PFSK-1 (cell line): ENCODE measurements at regions not wholly inside any gene's neighbourhood (a gene's known extent, or its start where the extent isn't known, plus 50 kb on each side); places are given as distances from the start of the nearest gene placed in this dataset.

Source experiments
- FOXP2 ChIP-seq: optimal IDR thresholded peaks from 2 replicates; pipeline ENCODE3; 2011; ENCODE audit warnings: borderline replicate concordance, control low read depth, inconsistent platforms; ENCODE audit not compliant: insufficient read depth; ENCODE audit errors: extremely low read length, extremely low read depth
- POLR2AphosphoS5 ChIP-seq: IDR thresholded peaks from 2 replicates; pipeline ENCODE4 v1.6.1; 2012; ENCODE audit warnings: low read depth, mild to moderate bottlenecking, control low read depth, low read length, moderate library complexity
- SIN3A ChIP-seq: IDR thresholded peaks from 2 replicates; pipeline ENCODE4 v1.6.1; 2012; ENCODE audit warnings: mild to moderate bottlenecking, low read length, moderate library complexity, borderline replicate concordance; ENCODE audit not compliant: insufficient read depth
- TAF1 ChIP-seq: IDR thresholded peaks from 2 replicates; pipeline ENCODE4 v1.6.1; 2012; ENCODE audit warnings: low read length, control low read depth, borderline replicate concordance; ENCODE audit not compliant: insufficient read depth
- TF ChIP-seq, protein P1 (sequence below), 2 experiments: IDR thresholded peaks; 2 replicates each; pipeline versions ENCODE4 v1.6.1 to v1.8.0; 2011 to 2012; ENCODE audit warnings: low read depth in 2 of 2, low read length in 2 of 2, control low read depth in 1 of 2, inconsistent platforms in 1 of 2, mild to moderate bottlenecking in 1 of 2, moderate library complexity in 1 of 2; ENCODE audit not compliant: insufficient read depth in 1 of 2

DNA sequence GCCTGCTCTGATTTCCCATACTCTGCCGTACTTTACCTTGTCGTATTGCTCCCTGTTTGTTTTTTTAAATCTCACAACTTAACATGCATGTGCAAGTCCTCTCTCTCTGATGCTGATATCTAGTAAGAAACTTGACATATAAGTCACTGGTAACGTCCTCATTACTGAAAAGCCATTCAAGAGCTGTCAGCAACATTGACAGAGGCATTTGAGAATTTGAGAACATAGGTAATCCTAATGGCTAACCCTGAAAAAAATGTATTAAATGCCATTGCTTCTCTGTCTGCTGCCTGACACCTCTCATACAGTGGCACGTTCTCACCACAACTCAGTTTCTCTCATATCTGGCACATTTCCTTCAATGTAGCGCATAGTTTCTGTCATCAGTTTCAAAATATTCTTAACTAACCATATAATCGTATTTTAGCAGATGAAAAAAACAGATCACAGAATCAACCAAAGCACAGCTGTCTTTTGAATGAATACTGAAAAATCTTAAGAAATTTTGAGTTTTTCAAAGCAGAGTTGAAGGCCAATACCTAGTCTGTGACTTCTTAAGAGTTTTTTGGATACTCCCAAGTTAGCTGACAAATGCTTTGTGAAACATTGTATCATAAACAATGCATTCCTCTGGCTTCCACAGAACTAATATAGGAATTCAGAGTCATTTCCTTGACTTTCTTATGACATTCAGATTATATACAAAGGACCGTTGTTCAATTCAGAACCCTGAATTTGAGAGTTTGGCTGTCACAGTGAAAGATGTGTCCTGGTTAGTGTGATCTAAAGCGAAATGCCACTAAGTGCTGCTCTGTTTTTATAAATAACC lies 996.4 kb downstream of the C4orf33 start:
- TF ChIP-seq TAF1 (no peak), SIN3A (no peak), POLR2AphosphoS5 (no peak)

DNA sequence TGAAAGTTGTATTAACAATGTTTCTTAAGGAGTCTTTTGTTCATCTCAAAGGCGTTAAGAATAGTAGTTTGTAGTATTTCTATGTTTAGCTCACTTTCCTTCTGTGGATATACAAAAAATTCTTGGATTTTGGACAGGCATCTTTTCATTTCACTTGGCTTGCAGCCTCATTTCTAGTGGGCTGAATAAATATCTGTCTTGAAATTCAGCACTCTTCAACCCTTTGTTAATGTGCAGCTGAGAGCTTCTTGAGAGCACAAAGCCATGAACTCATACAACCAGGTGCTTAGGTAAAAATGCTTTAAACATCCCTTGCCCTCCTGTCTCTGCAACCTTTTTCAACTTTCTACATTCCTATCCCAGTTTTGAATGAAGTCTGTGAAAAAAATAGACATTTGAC lies 1003.2 kb downstream of the C4orf33 start:
- no peak for TF ChIP-seq FOXP2
- TF ChIP-seq TAF1 = no peak
- TF ChIP-seq POLR2AphosphoS5 = no peak
- TF ChIP-seq SIN3A = no peak
- TF ChIP-seq, protein P1, sequence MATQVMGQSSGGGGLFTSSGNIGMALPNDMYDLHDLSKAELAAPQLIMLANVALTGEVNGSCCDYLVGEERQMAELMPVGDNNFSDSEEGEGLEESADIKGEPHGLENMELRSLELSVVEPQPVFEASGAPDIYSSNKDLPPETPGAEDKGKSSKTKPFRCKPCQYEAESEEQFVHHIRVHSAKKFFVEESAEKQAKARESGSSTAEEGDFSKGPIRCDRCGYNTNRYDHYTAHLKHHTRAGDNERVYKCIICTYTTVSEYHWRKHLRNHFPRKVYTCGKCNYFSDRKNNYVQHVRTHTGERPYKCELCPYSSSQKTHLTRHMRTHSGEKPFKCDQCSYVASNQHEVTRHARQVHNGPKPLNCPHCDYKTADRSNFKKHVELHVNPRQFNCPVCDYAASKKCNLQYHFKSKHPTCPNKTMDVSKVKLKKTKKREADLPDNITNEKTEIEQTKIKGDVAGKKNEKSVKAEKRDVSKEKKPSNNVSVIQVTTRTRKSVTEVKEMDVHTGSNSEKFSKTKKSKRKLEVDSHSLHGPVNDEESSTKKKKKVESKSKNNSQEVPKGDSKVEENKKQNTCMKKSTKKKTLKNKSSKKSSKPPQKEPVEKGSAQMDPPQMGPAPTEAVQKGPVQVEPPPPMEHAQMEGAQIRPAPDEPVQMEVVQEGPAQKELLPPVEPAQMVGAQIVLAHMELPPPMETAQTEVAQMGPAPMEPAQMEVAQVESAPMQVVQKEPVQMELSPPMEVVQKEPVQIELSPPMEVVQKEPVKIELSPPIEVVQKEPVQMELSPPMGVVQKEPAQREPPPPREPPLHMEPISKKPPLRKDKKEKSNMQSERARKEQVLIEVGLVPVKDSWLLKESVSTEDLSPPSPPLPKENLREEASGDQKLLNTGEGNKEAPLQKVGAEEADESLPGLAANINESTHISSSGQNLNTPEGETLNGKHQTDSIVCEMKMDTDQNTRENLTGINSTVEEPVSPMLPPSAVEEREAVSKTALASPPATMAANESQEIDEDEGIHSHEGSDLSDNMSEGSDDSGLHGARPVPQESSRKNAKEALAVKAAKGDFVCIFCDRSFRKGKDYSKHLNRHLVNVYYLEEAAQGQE (IDR thresholded peaks at IDR 0.05; ENCODE audit: insufficient read depth in 1 of 2, low read depth in 2 of 2, low read length in 2 of 2) = no peak

DNA sequence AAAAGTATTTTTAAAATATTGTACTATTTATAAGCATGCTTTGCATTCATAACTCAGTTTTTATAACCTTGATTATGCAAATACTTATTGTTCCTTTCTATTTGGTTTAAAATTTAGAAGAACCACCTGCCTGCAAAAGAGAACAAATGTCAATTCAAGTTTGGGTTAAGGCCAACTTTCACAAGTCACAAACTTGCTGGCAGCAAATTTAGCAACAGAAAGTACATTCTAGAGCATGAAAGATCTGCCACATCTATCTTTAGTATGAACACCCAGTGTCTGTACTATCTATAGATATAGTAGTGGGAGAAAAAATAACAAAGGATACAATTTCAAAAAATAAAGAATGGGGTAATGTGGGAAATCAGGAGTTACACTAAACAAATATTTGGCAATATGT lies 1014.2 kb downstream of the C4orf33 start:
- TF ChIP-seq SIN3A (no peak), POLR2AphosphoS5 (no peak), FOXP2 (no peak)
- TF ChIP-seq, protein P1 (IDR thresholded peaks at IDR 0.05; ENCODE audit: insufficient read depth in 1 of 2, low read depth in 2 of 2, low read length in 2 of 2) = no peak

DNA sequence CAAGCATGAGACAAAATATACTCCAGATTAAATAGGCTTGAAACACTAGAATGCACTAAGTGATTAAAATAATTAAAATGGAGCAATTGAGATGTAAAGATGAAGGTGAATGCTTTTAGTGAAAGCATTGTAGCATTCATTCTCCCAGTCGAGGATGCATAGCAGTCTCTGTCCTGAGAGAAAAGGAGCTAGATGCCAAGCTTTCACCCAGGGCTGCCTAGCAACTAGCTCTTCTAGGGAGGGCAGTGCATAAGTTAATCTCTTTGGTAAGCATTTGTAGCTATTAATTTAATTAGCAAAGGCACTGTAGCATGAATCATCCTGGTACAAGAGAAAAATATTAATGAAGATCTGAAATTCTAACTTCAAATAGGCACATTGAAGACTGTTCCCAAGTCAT lies 1014.8 kb downstream of the C4orf33 start:
- TF ChIP-seq TAF1 (no peak), SIN3A (no peak), POLR2AphosphoS5 (no peak), FOXP2 (no peak)
- TF ChIP-seq, protein P1 (IDR thresholded peaks at IDR 0.05; ENCODE audit: insufficient read depth in 1 of 2, low read depth in 2 of 2, low read length in 2 of 2) = no peak

DNA sequence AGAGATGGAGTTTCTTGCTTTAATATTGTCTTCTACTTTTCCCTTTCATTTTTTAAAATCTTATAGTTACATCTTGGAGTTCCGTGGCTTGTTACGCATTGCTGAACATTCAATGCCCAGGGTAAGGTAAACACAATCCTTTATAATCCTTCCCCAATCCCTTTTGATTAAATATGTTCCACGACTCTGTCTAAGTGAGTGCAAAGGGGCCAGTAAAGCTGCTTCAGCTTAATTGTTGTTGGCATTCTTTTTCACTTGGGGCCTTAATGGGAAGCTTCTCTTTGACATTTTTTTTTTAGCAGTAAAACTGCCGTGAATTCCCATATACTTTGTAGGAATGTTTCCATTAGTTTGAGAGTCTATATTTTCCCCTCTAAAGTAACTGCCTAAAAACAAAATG lies 1028.1 kb downstream of the C4orf33 start:
- no peak for TF ChIP-seq SIN3A
- TF ChIP-seq, protein P1 (IDR thresholded peaks at IDR 0.05; ENCODE audit: insufficient read depth in 1 of 2, low read depth in 2 of 2, low read length in 2 of 2) = no peak
- no peak for TF ChIP-seq FOXP2
- no peak for TF ChIP-seq TAF1
- no peak for TF ChIP-seq POLR2AphosphoS5
